NT2/D1 (cell line): ENCODE measurements at regions not wholly inside any gene's neighbourhood (a gene's known extent, or its start where the extent isn't known, plus 50 kb on each side); places are given as distances from the start of the nearest gene placed in this dataset.

ENCODE experiments used
- SUZ12 ChIP-seq: IDR thresholded peaks from 2 replicates; pipeline ENCODE4 v1.6.1; 2011; ENCODE audit not compliant: insufficient read length, insufficient read depth; ENCODE audit errors: extremely low read depth
- YY1 ChIP-seq: IDR thresholded peaks from 2 replicates; pipeline ENCODE4 v1.6.1; 2011; ENCODE audit not compliant: insufficient read length, insufficient read depth
- ZNF274 ChIP-seq: IDR thresholded peaks from 2 replicates; pipeline ENCODE4 v1.6.1; 2011; ENCODE audit warnings: mild to moderate bottlenecking, low read depth, low read length

GRCh38 chr10:60566096-60566495 lies 176.4 kb upstream of the ANK3 start:
- no peak for TF ChIP-seq ZNF274
- TF ChIP-seq YY1, result no peak
- TF ChIP-seq SUZ12, result no peak
